Posterior vena cava (tissue), 2 donors: ENCODE measurements at regions not wholly inside any gene's neighbourhood (a gene's known extent, or its start where the extent isn't known, plus 50 kb on each side); places are given as distances from the start of the nearest gene placed in this dataset.

Experiments used
- DNase-seq: peaks from one replicate; pipeline ENCODE4 v3.0.0-alpha.2; 2020; ENCODE audit warnings: low spot score
- intact Hi-C, 2 donors: fragments of 100-400 bp; cut with DNase I; formaldehyde crosslinking; loops; one replicate each; pipeline versions ENCODE4 v1.14.1 to v1.14.2; 2022 to 2023
- donor health status: DM: yes; HTN: yes; CAD: no.
- donor health status: DM: yes; HTN: yes; CAD: no.

DNA sequence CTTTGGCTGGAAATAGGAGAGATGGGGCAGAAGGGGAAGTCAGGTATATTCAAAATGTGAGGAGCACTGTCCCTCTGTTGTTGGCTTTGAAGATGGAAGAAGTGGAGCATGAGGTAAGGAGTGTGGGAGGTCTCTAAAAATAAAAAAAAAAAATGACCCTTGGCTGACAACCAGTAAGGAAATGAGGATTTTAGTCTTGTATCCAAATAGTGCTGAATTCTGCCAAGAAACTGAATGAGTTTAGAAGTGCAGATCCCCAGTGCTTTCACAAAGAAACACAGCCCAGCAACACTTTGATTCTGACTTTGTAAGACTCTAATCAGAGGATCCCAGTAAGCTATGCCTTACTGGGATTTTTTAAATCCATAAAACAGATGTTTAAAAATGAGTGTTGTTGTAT, 367.9 kb downstream of the CYLC2 start:
- no peak for DNase-seq
- intact Hi-C loops = no loop called here

- DNase-seq = no peak
- intact Hi-C loops = no loop called here
Measured at GRCh38 chr9:103364753-103365152, 369.6 kb downstream of the CYLC2 start.

- DNase-seq = no peak
- intact Hi-C loops = no loop called here
Measured at GRCh38 chr9:103371152-103371551, 376.0 kb downstream of the CYLC2 start.

DNA sequence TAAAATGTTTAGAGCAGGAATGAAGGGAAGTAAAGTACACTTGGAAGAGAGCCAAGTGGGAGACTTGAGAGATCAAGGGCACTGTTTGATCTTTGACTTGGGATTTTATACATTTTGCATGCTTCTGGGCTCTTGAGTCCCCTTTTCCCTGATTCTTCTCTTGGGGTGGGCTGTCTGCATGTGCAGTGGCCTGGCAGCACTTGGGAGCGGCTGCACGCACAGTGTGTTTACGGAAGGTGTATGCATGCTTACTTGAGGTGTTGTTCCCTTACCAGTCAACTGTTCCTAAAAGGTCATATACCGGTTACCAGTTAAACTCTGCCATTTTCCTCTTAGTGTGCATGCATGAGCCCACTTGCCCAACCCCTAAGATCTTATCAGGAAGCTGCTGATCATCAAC, 377.7 kb downstream of the CYLC2 start:
- no peak for DNase-seq
- intact Hi-C loops = no loop called here

GRCh38 chr9:103377667-103378066, 382.5 kb downstream of the CYLC2 start:
- no peak for DNase-seq
- intact Hi-C loops = no loop called here

DNA sequence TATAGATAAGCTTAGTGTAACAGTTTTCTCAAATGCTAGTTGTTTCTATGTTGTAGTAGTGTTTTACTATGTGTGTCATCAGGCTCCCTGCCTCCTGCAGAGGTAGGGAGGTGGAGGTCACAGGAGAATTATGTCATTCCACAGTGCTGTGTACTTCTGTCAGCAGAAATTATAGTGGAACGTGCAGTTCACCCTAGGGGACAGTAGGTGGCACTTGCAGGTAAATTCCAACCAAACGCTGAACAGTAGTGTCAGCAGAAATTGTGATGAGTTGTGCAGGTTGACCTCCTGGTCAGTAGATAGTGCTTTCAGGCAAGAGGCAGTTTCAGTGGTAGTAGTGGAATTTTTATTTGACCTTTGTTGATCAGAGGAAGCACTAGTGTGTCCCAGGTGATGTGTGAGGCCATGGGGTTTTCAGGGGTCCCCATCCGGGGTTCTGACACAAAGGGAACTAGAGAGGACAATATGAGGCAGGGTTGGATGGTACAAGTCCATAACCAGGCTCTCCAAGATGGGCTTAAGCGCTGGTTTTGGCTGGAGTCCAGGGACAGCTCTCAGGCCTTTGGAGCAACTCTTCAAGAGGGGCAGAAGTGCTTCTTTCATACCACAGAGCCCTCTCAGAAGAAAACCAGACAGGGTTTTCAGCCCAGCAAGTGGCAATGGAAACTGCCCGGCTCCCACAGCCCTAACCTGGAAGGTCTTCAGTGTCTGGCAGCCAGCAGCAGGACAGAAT, 402.9 kb downstream of the CYLC2 start:
- no peak for DNase-seq
- intact Hi-C loops = loop anchor here in 1 of 2 donors (5.0 kb wide), 1 partner anchor 1306 kb away; no protein-coding TSS in a partner anchor

GRCh38 chr9:103399535-103399934, 404.4 kb downstream of the CYLC2 start:
- no peak for DNase-seq
- intact Hi-C loops = loop anchor here in 1 of 2 donors (5.0 kb wide), 1 partner anchor 1307 kb away; no protein-coding TSS in a partner anchor

GRCh38 chr9:103407260-103407659, 412.1 kb downstream of the CYLC2 start:
- peak; percentile 67 for DNase-seq
- intact Hi-C loops = no loop called here

DNA sequence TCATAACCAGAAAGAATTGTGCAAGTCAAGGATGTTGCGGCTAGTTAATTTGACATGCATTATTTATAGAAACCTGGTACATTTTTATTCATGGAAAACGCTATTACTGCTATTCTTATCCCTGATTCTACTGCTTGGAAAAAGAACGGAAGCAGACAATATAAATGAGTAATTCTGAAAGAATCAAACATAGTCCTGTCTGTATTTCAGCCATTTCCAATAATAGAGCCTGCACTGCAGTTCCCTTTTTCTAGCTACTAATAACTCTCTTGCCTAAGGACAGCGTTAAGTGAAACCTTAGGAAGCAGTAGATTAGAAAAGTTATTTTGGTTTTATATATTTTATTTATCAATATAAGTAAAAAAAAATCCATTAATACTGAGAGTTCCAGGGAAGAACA, 414.9 kb downstream of the CYLC2 start:
- intact Hi-C loops = no loop called here
- DNase-seq = no peak

DNA sequence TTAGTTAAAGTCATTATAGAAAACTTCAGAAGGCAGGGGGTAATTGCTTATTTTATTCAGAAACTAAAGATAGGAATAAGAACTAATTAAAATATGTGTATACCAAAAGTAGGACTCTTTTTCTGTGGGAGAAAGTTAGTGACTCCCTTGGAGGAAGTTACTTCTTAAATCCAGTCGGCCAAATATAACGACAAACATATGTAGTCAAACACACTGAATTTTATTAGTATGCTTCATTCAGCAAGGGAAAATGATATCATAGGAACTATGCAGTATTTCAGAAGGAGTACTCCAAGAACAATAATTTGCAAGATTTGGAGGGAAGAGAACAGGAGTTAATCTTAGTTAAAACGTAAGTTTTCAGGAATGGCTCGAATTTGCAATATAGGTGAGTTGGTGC, 432.6 kb downstream of the CYLC2 start:
- intact Hi-C loops = no loop called here

DNA sequence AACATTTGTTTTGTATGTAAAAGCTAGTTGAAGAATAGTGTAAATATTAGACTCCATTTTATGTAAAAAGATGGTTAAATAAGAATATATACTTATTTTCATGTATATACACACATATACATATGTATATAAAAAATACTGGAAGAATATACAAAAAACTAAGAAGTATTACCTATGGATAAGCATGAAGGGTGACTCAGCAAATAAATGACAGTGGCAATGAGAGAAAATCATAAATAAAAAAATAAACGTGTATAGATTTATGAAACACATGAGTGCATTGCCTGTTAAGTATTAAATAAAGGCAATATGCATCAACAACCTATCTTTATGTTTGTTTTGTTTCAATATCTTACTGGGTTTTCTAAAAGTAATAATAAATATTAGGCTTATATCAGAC, 435.3 kb downstream of the CYLC2 start:
- intact Hi-C loops = no loop called here
- DNase-seq = no peak

More for the DNA sequence above, 432.6 kb downstream of the CYLC2 start:
- no peak for DNase-seq

DNA sequence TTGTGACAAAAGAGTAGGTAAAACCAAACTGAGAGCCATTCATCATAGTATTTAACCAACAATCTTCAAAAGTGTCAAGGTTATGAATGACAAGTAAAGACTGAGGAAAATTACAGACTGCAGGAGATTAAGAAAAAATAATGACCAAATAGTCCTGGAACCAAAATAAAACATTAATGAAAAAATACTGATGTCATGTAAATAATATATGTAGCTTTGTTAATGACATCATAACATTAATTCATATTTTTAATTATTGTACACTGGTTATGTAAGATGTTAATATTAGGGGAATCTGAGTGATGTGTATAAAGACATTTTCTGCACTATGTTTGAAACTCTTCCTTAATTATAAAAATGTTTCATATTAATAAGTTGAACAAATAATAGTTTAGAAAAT, 436.7 kb downstream of the CYLC2 start:
- intact Hi-C loops = no loop called here
- DNase-seq = no peak

GRCh38 chr9:103444176-103444575, 449.0 kb downstream of the CYLC2 start:
- no peak for DNase-seq
- intact Hi-C loops = no loop called here

GRCh38 chr9:103458826-103459225, 463.7 kb downstream of the CYLC2 start:
- DNase-seq = no peak
- intact Hi-C loops = no loop called here

GRCh38 chr9:103471241-103471640, 476.1 kb downstream of the CYLC2 start:
- intact Hi-C loops = no loop called here
- no peak for DNase-seq

DNA sequence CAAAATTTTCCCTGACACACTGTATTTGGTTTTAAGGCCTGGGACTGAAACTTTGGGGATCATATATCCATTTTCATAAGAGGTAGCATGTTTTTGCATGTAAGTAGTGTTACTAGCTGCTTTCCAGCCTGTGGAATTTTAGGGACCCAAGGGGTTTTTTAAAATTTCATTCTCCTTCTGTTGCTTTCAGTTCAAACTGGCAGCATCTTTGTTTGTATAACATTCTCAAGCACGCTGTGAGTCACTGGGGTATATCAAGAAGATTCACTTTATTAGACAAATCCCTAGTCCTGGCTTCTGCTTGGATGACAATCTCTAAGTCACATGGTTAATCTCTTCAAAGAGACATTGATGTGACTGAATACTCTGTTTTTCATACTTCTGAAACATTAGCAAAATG, 479.0 kb downstream of the CYLC2 start:
- intact Hi-C loops = no loop called here
- no peak for DNase-seq

- intact Hi-C loops = no loop called here
- no peak for DNase-seq
Measured at GRCh38 chr9:103483471-103484096, 488.5 kb downstream of the CYLC2 start.

DNA sequence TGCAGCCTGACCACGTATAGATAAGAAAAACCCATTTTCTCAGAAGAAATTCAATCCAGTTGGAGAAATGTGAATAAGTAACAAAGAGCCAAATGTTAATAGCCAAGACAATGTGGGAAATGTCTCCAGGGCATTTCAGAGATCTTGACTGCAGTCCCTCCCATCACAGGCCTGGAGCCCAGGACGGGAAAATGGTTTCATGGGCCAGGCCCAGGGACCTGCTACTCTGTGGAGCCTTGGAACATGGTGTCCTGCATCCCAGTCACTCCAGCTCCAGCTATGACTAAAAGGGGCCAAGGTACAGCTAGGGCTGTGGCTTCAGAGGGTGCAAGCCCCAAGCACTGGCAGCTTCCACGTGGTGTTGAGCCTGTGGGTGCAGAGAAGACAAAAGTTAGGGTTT, 490.0 kb downstream of the CYLC2 start:
- intact Hi-C loops = no loop called here
- no peak for DNase-seq

GRCh38 chr9:103514767-103515166, 519.6 kb downstream of the CYLC2 start:
- intact Hi-C loops = no loop called here
- DNase-seq = peak; percentile 54

DNA sequence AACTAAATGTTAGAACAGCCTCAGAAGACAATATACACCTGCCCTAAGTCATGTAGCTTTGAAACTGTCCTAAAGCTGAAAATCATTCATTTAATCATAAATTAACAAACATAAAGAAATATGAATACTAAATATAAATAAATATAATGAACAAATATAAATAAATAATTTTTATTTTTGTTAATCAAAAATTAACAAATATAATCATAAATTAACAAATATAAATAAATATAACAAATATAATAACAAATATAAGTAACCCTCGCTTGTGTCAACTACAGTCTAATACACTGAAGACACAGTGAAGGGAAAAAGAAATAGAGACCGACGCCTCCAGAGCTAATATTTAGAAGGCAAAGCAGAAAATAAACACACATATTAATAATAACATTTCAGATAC, 527.3 kb downstream of the CYLC2 start:
- intact Hi-C loops = no loop called here
- no peak for DNase-seq

- intact Hi-C loops = no loop called here
- DNase-seq = no peak
Measured at GRCh38 chr9:103530934-103531333, 535.8 kb downstream of the CYLC2 start.
